ENCODE measurements at regions not wholly inside any gene's neighbourhood (a gene's known extent, or its start where the extent isn't known, plus 50 kb on each side); places are given as distances from the start of the nearest gene placed in this dataset.

DNA sequence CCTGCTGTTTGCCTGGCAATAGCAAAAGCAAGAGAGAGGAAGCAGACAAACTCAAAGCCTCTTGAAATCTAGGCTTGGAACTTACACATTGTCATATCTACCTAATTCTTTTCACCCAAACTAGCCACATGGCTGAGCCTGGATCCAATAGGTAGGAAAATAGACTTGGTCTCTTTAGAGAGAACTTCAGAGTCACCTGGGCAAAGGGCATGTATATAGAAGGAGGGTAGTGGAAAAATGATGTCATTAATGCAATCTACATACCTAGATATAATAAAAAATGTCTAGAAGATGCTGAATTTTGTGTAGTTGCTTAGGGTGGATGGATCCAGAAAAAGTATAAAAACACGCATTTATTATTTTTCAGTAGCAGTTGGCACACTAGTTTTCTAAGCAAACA is 237.0 kb upstream of the GEMIN8 start:
- H2AK5ac ChIP-seq (ENCODE audit: insufficient read length, low read length) = no peak overlapping the region
- no peaks in the 10 kb centered on the region for H3K4me1 ChIP-seq (ENCODE audit: insufficient read depth, low read length)
- H3K9me3 Mint-ChIP-seq = peaks cover 54 to 60% of the 10 kb centered on the region in 2 experiments
- no peak overlapping the region for H4K91ac ChIP-seq (ENCODE audit: insufficient read length, low read depth, low read length)
- H3K9ac ChIP-seq (ENCODE audit: extremely low read depth, insufficient read length, low read length) = no peak overlapping the region
- no peak overlapping the region for H2BK120ac ChIP-seq (ENCODE audit: low read depth, low read length, poor library complexity, severe bottlenecking)
- no peak overlapping the region for H3K23ac ChIP-seq (ENCODE audit: insufficient read length, low read depth, low read length)
- H3K27ac Mint-ChIP-seq = no peak overlapping the region
- no peak for DNase-seq
- H4K20me1 ChIP-seq (ENCODE audit: control insufficient read depth, insufficient read depth, insufficient read length) = no peaks in the 10 kb centered on the region
- no peak overlapping the region for H3K4me3 Mint-ChIP-seq
- H3K79me1 ChIP-seq (ENCODE audit: insufficient read depth, low read depth, low read length, poor library complexity, severe bottlenecking) = no peaks in the 10 kb centered on the region
- peaks cover 4% of the 10 kb centered on the region for H3K9me3 ChIP-seq (ENCODE audit: control insufficient read depth, low read depth, low read length)
- H3K23me2 ChIP-seq (ENCODE audit: insufficient read length, low read depth, low read length, poor library complexity, severe bottlenecking) = no peaks in the 10 kb centered on the region
- no peak overlapping the region for H4K8ac ChIP-seq (replicated peaks; ENCODE audit: insufficient read length, low read depth, low read length)
- H4K5ac ChIP-seq (ENCODE audit: insufficient read length, low read depth, low read length) = no peak overlapping the region
- H3K14ac ChIP-seq (ENCODE audit: insufficient read depth, low read length) = no peak overlapping the region
- H2AFZ ChIP-seq (ENCODE audit: low read length) = no peak overlapping the region
- H2BK12ac ChIP-seq (ENCODE audit: insufficient read length, low read depth, low read length) = no peak overlapping the region
- H3K4ac ChIP-seq (ENCODE audit: low read depth, low read length) = no peak overlapping the region
- H3K18ac ChIP-seq (ENCODE audit: insufficient read length, low read depth, low read length) = no peak overlapping the region
- no peak overlapping the region for H3T11ph ChIP-seq (ENCODE audit: low read length)
- no peak for TF ChIP-seq CTCF (conservative IDR thresholded peaks at IDR 0.05)
- H3K4me1 Mint-ChIP-seq = no peaks in the 10 kb centered on the region
- peaks cover 0 to 5% (median 4%) of the 10 kb centered on the region in 3 experiments; a peak in 2 of 7 replicates for H3K36me3 Mint-ChIP-seq (ENCODE audit: insufficient read depth in 1 of 3, low read depth in 3 of 3)
- no peak overlapping the region for H2BK20ac ChIP-seq (ENCODE audit: low read depth, low read length, poor library complexity, severe bottlenecking)
- H3K27me3 ChIP-seq (ENCODE audit: insufficient read depth, low read length) = no peaks in the 10 kb centered on the region
- H3K4me2 ChIP-seq (ENCODE audit: insufficient read depth, insufficient read length, low read length) = no peak overlapping the region
- peaks cover 4% of the 10 kb centered on the region for H3K27me3 Mint-ChIP-seq (ENCODE audit: low read depth)
- no peaks in the 10 kb centered on the region for H3K79me2 ChIP-seq (ENCODE audit: insufficient read depth, low read length)
- no peak overlapping the region for H2BK5ac ChIP-seq (ENCODE audit: insufficient read length, low read length)
- no peak overlapping the region for H3K56ac ChIP-seq (ENCODE audit: insufficient read length, low read depth, low read length)
- no peak overlapping the region for H3K27ac ChIP-seq (ENCODE audit: insufficient read length, low read depth, low read length)
- H2BK15ac ChIP-seq (ENCODE audit: low read depth, low read length) = no peak overlapping the region
- WGBS (ENCODE audit: extremely low coverage, insufficient read length, low lambda C conversion rate) = no CpG with 5 or more reads among the region's 1 CpG
